Uterus (tissue), 2 donors: ENCODE measurements at regions not wholly inside any gene's neighbourhood (a gene's known extent, or its start where the extent isn't known, plus 50 kb on each side); places are given as distances from the start of the nearest gene placed in this dataset.

ENCODE experiments used
- CTCF ChIP-seq, 4 experiments: fragments of 200-600 bp in 2 of 4; fragments of 450-650 bp in 2 of 4; sonication (generic) in 2 of 4; IDR thresholded peaks; one replicate each; pipeline ENCODE4 v1.5.1; 2016 to 2019; ENCODE audit warnings: antibody characterized with exemption in 4 of 4, mild to moderate bottlenecking in 2 of 4, moderate library complexity in 1 of 4
- POLR2A ChIP-seq, 2 donors: fragments of 450-650 bp; IDR thresholded peaks; one replicate each; pipeline ENCODE4 v1.6.1; 2016; ENCODE audit warnings: antibody characterized with exemption in 2 of 2, mild to moderate bottlenecking in 1 of 2, moderate library complexity in 1 of 2

- no peak for TF ChIP-seq CTCF (IDR thresholded peaks at IDR 0.05)
- TF ChIP-seq POLR2A (IDR thresholded peaks at IDR 0.05), result no peak
These were observed 184.9 kb downstream of the BAMBI start for GRCh38 chr10:28862219-28862618.
